ENCODE measurements at regions not wholly inside any gene's neighbourhood (a gene's known extent, or its start where the extent isn't known, plus 50 kb on each side); places are given as distances from the start of the nearest gene placed in this dataset.

DNA sequence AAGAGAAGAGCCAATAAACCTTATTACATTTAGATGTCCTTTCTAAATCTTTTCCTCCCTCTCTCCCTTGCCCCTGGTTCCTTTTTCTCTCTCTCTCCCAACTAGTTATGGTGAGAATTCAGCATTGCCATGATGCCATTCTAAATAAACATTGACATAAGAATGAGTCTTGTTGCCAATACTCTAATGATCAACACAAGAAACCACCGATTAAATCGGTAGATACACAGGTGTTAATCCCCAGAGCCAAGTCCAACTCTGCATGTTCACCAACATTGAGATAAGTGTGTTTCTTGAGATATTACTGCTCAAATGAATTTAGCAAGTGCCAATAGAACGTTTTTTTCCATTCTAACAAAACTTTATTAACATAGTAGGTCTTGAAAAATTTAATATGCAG is 412.1 kb downstream of the KCNJ2 start:
- TF ChIP-seq RAD21 (IDR thresholded peaks at IDR 0.05; ENCODE audit: low read depth) (no peak), TAF1 (IDR thresholded peaks at IDR 0.05; ENCODE audit: low read depth) (no peak), TEAD4 (IDR thresholded peaks at IDR 0.05) (no peak), EP300 (IDR thresholded peaks at IDR 0.05; ENCODE audit: borderline replicate concordance) (no peak), CEBPB (IDR thresholded peaks at IDR 0.05) (no peak), EGR1 (IDR thresholded peaks at IDR 0.05) (no peak), TCF12 (IDR thresholded peaks at IDR 0.05; ENCODE audit: low read depth) (no peak), ZBTB7A (IDR thresholded peaks at IDR 0.05; ENCODE audit: low read depth) (no peak), FOXM1 (IDR thresholded peaks at IDR 0.05; ENCODE audit: borderline replicate concordance, low read depth) (no peak), YY1 (IDR thresholded peaks at IDR 0.05; ENCODE audit: low read depth) (no peak)
- TF ChIP-seq, protein P1, sequence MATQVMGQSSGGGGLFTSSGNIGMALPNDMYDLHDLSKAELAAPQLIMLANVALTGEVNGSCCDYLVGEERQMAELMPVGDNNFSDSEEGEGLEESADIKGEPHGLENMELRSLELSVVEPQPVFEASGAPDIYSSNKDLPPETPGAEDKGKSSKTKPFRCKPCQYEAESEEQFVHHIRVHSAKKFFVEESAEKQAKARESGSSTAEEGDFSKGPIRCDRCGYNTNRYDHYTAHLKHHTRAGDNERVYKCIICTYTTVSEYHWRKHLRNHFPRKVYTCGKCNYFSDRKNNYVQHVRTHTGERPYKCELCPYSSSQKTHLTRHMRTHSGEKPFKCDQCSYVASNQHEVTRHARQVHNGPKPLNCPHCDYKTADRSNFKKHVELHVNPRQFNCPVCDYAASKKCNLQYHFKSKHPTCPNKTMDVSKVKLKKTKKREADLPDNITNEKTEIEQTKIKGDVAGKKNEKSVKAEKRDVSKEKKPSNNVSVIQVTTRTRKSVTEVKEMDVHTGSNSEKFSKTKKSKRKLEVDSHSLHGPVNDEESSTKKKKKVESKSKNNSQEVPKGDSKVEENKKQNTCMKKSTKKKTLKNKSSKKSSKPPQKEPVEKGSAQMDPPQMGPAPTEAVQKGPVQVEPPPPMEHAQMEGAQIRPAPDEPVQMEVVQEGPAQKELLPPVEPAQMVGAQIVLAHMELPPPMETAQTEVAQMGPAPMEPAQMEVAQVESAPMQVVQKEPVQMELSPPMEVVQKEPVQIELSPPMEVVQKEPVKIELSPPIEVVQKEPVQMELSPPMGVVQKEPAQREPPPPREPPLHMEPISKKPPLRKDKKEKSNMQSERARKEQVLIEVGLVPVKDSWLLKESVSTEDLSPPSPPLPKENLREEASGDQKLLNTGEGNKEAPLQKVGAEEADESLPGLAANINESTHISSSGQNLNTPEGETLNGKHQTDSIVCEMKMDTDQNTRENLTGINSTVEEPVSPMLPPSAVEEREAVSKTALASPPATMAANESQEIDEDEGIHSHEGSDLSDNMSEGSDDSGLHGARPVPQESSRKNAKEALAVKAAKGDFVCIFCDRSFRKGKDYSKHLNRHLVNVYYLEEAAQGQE (IDR thresholded peaks at IDR 0.05; ENCODE audit: low read depth), result no peak
- TF ChIP-seq, protein P2, sequence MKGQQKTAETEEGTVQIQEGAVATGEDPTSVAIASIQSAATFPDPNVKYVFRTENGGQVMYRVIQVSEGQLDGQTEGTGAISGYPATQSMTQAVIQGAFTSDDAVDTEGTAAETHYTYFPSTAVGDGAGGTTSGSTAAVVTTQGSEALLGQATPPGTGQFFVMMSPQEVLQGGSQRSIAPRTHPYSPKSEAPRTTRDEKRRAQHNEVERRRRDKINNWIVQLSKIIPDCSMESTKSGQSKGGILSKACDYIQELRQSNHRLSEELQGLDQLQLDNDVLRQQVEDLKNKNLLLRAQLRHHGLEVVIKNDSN (IDR thresholded peaks at IDR 0.05), result no peak
- TF ChIP-seq, protein P3, sequence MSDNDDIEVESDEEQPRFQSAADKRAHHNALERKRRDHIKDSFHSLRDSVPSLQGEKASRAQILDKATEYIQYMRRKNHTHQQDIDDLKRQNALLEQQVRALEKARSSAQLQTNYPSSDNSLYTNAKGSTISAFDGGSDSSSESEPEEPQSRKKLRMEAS (IDR thresholded peaks at IDR 0.05), result no peak
